Duodenal mucosa (tissue), 2 donors: ENCODE measurements at regions not wholly inside any gene's neighbourhood (a gene's known extent, or its start where the extent isn't known, plus 50 kb on each side); places are given as distances from the start of the nearest gene placed in this dataset.

Source experiments
- H3K27ac ChIP-seq: one replicate; pipeline ENCODE4 v1.7.0; 2013; ENCODE audit warnings: low read depth, low read length
- H3K27me3 ChIP-seq, 2 donors: one replicate each; pipeline ENCODE4 v1.7.0; 2013; ENCODE audit warnings: low read length in 2 of 2, control low read depth in 1 of 2; ENCODE audit not compliant: insufficient read depth in 2 of 2, control insufficient read depth in 1 of 2
- H3K36me3 ChIP-seq, 2 donors: one replicate each; pipeline ENCODE4 v1.7.0; 2013; ENCODE audit warnings: low read length in 2 of 2, control low read depth in 1 of 2; ENCODE audit not compliant: insufficient read depth in 2 of 2, control insufficient read depth in 1 of 2
- H3K4me1 ChIP-seq, 2 donors: one replicate each; pipeline ENCODE4 v1.7.0; 2013; ENCODE audit warnings: low read length in 2 of 2, control low read depth in 1 of 2; ENCODE audit not compliant: insufficient read depth in 2 of 2, control insufficient read depth in 1 of 2
- H3K4me3 ChIP-seq, 2 donors: one replicate each; pipeline ENCODE4 v1.7.0; 2013; ENCODE audit warnings: low read length in 2 of 2, low read depth in 1 of 2
- H3K9ac ChIP-seq, 2 donors: one replicate each; pipeline ENCODE4 v1.7.0; 2013; ENCODE audit warnings: low read length in 2 of 2, low read depth in 1 of 2
- H3K9me3 ChIP-seq, 2 donors: one replicate each; pipeline ENCODE4 v1.7.0; 2013; ENCODE audit warnings: low read length in 2 of 2, control low read depth in 1 of 2; ENCODE audit not compliant: control insufficient read depth in 1 of 2

GRCh38 chr16:54342966-54343365 lies 56.4 kb upstream of the IRX3 start:
- Histone ChIP-seq H3K9me3 (no peaks in the 10 kb centered on the region), H3K36me3 (no peaks in the 10 kb centered on the region), H3K4me3 (no peak overlapping the region), H3K4me1 (no peaks in the 10 kb centered on the region), H3K9ac (no peak overlapping the region), H3K27me3 (no peaks in the 10 kb centered on the region), H3K27ac (no peak overlapping the region)

- no peaks in the 10 kb centered on the region for H3K27me3 ChIP-seq
- H3K4me3 ChIP-seq = no peak overlapping the region
- no peak overlapping the region for H3K27ac ChIP-seq
- no peak overlapping the region for H3K9ac ChIP-seq
- H3K36me3 ChIP-seq = no peaks in the 10 kb centered on the region
- no peaks in the 10 kb centered on the region for H3K9me3 ChIP-seq
- no peaks in the 10 kb centered on the region for H3K4me1 ChIP-seq
These were observed 55.5 kb upstream of the IRX3 start for GRCh38 chr16:54341892-54342776.

- Histone ChIP-seq H3K4me3 (no peak overlapping the region), H3K27me3 (no peaks in the 10 kb centered on the region), H3K9ac (no peak overlapping the region), H3K4me1 (no peaks in the 10 kb centered on the region), H3K36me3 (no peaks in the 10 kb centered on the region), H3K9me3 (no peaks in the 10 kb centered on the region), H3K27ac (no peak overlapping the region)
These were observed 53.9 kb upstream of the IRX3 start for GRCh38 chr16:54340531-54340930.

- Histone ChIP-seq H3K27ac (no peak overlapping the region), H3K9ac (no peak overlapping the region)
These were observed 50.1 kb upstream of the IRX3 start for GRCh38 chr16:54336631-54337204.

More at GRCh38 chr16:54336631-54337204, 50.1 kb upstream of the IRX3 start:
- Histone ChIP-seq H3K4me3 (no peak overlapping the region), H3K9me3 (no peaks in the 10 kb centered on the region), H3K27me3 (no peaks in the 10 kb centered on the region), H3K4me1 (no peaks in the 10 kb centered on the region), H3K36me3 (no peaks in the 10 kb centered on the region)
